HG02943 (cell line): ENCODE measurements at regions not wholly inside any gene's neighbourhood (a gene's known extent, or its start where the extent isn't known, plus 50 kb on each side); places are given as distances from the start of the nearest gene placed in this dataset.

ENCODE experiments used
- ATAC-seq: cut with Tn5 transposase; IDR thresholded peaks from one replicate; pipeline ENCODE4 v1.9.1; 2021; ENCODE audit warnings: mild to moderate bottlenecking, low read depth, moderate library complexity; ENCODE audit not compliant: unreplicated experiment

DNA sequence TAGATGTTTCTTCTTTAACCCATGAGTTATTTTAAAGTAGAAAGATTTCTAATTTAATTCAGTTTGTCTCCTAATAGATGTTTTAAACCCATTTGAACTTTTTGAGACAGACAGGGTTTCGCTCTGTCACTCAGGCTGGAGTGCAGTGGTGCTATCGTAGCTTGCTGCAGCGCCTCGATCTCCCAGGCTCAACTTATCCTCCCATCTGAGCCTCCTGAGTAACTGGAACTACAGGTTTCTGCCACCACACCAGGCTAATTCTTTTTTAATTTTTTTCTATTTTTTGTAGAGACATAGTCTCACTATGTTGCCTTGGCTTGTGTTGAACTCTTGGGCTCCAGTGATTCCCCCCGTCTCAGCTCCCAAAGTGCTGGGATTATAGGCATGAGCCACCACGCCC lies 53.0 kb upstream of the RAB18 start:
- no peak for ATAC-seq

DNA sequence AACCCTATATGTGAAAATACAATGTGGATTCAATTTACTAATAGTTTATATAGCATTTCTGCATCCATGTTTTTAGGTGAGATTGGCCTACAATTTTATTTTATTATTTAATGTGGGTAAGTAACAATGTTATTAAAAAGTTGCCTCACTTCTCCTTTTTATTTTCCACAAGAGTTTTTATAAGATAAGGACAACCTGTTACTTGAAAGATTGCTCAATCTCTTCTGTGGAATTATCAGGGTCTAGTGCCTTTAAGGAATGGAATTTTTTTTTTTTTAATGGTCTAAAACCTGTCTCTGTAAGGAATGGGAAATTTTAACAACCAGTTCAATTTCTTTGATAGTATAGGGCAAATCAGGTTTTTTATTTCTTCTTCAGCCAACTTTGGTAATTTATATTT lies 53.9 kb upstream of the RAB18 start:
- no peak for ATAC-seq

DNA sequence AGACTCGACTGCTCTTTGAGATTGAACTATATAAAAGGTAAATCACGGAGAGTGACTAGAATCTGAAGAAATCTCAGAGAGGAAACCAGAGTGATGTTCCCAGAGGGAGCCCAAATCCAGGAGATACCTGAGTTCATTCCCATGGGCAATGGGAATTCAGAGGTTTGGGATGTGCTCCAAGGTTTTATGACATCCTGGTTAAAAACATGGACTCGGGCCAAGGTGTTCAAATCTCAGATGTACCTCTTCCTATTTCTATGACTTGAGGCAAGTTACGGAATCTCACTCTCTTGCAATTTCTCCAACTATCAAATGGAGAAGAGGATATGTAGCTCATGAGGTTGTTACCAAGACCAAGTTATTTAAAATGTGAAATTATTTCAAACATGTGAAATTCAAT lies 54.5 kb upstream of the RAB18 start:
- no peak for ATAC-seq

DNA sequence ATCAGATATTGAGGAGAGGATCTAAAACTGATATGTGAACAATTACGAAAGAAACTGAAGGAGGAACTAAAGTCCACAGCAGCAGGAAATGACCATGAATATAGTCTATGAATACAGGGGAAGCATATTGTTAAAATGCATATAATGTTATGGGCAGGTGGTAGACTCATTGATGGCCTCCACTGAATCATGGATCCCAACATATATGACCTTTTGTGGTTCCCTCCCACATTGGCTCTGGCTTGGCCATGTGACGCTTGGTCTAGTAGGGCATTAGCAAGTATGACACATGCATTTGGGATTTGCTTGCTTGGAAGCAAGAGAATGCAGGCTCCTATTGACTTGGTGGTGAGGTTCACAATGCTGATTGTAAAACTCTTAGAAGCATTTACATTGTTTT lies 55.2 kb upstream of the RAB18 start:
- ATAC-seq: no peak

DNA sequence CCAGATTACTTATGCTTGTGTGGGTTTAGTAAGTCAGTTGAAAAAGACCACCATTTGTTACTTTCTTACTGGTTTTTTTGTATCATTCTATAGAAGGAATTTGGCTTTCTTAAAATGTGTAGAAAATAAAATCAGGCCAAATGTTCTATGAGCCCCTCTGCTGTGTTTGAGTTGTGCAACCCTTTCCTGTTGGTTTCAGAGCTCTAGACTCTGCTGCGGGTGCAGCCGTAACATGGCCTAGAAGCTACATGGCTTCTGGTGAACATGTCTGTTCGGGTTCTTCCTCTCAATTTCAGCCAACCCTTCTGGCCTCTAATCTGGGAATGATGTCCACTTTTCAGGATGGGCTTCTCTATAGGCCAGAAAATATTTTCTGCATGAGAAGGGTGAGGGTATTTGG lies 56.6 kb upstream of the RAB18 start:
- no peak for ATAC-seq

DNA sequence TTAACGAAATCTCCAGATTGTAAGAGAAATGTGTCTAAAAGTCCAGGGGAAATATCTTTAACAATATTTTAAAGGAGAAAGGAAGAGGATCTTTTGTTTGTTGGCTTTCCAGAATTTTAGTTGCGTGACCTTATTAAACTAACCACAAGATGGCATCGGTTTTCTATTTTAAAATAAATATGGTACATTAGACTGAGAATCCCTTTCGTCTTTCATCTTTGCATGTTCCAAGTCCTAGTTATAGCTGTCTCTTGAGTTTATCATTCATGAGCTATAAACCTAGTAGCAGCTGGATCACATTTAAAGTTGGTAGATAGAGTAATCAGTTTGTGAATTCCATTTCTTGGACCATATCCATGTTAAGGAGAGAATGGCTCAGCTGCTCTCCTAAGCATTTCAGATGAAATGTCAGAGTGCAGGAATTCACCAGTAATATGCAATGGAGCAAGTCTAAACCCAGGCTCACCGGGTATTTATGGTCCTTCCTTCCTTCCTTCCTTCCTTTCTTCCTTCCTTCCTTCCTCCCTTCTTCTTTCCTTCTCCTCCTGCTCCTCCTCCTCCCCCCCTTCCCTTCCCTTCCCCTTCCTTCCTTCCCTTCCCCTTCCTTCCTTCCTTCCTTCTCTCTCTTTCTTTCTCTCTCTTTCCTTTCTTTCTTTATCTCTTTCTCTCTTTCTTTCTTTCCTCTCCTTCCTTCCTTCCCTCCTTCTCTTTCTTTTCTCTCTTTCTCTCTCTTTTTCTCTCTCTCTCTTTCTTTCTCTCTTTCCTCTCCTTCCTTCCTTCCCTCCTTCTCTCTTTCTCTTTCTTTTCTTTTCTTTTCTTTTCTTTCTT lies 57.8 kb upstream of the RAB18 start:
- no peak for ATAC-seq

DNA sequence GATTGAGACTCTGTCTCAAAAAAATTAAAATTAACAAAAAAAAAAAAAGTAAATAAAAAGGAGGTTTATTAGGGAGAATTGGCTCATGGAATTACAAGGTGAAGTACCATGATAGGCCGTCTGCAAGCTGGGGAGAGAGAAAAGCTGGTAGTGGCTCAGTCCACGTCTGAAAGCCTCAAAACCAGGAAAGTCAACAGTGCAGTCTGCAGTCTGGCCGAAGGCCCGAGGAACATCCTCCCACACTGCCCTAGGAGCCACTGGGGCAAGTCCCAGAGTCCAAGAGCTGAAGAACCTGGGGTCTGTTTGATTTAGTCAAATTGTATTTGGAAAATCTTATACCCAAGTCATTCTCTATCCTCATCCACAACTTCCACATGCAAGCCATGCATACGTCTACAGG lies 59.0 kb upstream of the RAB18 start:
- ATAC-seq: no peak

DNA sequence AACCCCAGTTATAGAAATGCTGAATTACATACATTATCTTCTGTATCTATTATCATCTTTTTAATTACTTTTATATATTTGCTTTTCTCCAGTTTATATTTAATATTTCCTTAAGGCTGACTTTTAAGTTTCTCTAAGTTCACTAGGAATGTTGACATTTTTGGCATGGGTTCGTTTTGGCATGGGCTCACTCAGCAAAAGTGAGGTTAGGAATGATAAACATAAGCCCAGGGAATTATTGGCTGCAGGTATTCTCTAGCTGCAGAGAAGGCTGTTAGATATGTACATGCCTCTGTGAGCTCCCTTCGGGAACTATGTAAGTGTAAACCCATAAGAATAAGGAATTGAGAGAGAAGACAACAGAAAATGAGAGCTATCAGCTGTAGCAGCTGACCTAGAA lies 63.6 kb upstream of the RAB18 start:
- no peak for ATAC-seq

DNA sequence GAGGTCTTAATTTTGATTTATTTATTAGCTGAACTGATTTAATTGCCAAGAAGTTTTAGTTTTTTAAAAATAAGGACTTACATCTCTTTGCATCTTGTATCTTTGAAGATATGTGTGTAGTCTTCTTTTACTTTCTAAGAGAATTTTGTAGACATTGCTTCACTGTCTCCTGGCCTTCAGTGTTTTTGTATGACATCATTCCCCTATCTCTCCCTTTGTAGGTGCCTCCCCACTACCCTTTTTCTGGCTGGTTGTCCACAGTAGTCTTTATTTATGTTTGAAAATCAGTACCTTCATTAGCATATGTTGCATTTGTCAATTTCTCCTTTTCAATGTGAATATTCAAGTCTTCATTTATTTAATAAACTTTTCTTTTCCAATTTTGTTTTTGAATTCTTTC lies 64.1 kb upstream of the RAB18 start:
- no peak for ATAC-seq

DNA sequence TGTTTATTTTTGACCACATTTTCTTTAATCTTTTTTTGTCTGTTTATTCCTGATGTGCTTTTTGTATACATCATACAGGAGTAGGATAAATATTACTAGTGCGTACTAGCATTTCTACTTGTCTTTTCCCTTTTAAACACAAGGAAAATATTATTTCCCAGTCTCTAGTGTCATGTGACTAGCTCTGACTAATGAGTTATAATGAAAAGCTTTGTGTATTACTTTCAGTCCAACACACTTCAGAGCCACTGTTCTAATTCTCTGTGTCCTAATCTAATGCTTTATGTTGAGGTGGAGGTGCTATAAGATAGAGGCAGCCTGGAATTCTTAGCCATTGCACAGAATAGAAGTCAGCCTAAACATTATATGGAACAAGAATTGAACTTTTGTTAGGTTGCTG lies 65.0 kb upstream of the RAB18 start:
- no peak for ATAC-seq

DNA sequence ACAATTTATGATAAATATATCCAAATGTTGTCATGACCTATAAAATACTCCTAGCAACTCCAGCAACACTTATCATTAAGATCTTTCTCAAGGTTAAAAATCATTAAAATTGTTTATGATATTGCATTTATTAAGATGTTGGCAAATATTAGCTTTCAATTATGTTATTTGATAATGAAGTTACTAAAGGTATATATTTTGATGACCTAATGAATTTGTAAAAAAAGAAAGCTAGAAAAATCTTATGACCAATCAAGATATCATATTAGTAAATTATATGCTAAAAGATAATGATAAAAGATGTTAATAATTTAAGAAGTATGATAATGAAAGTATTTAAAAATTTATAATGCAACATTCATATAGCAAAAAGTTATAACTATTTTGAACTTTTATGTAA lies 66.3 kb upstream of the RAB18 start:
- ATAC-seq: no peak

DNA sequence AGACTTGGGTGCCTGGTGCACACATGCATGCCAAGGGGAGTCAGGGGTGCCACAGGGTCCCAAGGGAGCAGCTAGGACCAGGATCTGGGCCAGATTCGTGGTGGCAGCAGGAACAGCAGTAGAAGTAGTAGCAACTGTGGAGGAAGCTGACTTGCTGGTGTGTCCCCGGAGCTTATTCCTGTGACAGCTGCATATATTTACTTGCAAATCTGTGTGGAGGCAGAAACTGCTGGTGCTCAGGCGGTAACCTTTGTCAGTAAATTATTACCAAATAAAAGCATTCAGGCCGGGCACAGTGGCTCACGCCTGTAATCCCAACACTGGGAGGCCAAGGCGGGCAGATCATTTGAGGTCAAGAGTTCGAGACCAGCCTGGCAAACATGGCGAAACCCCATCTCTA lies 67.4 kb upstream of the RAB18 start:
- ATAC-seq: no peak

DNA sequence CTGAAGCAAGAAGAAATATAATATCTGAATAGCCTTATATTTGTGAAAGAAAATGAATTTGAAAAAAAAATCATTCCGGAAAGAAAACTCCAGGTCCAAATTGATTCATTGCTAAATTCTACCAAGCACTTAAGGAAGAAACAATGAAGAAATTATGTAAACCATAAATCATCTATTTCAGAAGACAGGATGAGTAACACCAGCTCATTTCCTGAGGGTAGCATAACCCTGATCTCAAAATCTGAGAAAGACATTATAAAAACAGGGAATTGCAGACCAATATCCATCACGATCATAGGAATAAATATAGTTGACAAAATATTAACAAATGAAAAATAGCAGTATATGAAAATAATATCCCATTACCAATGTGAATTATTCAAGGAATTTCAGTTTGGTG lies 70.1 kb upstream of the RAB18 start:
- ATAC-seq: no peak

DNA sequence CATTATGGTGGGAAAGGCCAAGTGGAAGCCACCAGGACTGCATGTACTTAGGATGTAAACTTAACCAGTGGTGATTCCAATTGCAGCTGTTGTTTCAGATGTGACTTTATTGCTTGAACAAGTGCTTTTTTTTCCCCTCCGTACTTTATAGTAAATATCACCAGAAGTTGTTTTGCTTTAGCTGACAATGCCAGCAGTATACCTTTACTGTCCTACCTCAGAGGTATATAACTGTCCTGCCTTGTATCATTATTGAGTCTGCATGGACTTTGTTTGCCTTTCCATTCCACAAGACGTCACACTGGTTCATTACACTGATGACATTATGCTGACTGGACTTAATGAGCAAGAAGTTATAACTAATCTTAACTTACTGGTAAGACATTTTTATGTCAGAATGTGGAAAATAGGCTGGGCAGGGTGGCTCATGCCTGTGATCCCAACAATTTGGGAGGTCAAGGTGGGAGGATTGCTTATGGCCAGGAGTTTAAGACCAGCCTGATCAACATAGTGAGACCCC lies 77.1 kb upstream of the RAB18 start:
- no peak for ATAC-seq

DNA sequence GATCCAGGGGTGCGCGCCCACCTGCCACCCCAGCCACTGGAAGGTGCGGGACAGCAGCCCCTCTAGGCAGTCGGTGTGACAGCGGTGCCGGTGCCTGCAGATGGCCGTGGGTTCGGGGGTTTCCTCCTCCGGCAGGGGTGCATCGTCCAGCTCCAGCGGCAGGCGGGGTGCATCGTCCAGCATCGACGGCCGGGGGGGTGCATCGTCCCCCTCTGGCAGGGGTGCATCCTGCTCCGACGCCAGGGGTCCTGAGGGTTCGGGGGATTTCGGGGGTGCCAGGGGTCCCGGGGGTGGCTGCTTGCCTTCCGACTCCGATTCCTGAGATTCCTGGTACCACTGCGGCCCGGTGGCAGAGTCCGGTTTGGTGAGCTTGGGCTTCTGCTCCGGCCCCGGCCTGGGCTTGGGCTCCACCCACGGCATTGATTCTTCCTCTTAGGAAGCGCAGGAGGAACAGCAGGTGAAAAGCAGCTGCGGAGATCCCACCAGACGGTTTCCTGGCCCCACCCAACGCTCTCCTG lies 90.2 kb upstream of the RAB18 start:
- ATAC-seq: no peak

DNA sequence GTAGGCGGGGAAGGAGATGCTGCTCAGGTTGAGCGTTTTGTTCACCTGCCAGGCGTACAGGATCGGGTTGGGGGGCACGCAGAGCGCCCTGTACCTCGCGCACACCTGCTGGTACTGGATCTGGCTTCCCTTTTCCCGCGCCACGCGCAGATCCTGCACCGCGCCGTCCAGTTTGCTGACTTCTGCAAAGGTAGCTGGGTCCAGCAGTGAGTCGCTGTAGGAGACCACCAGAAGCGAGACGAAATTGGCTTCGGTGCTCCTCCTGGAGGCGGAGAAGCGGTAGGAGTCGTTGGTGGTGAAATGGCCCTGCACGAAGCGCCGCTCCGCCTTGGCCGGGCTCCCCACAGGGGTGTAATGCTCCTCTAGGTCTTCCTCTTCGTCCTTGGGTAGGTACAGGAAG lies 90.7 kb upstream of the RAB18 start:
- no peak for ATAC-seq

DNA sequence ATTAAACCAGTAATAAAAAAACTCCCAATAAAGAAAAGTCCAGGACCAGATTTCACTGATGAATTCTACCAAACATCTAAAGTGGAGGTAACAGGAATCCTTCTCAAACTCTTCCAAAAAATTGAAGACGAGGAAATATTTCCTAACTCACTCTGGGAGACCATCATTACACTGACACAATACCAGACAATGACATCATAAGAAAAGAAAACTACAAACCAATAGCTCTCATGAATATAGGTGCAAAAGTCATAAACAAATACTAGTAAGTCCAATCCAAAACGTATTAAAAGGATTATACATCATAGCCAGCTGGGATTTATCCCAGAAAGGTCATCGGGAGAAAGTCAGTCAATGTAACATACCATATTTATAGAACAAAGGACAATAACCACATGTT lies 94.0 kb upstream of the RAB18 start:
- no peak for ATAC-seq

DNA sequence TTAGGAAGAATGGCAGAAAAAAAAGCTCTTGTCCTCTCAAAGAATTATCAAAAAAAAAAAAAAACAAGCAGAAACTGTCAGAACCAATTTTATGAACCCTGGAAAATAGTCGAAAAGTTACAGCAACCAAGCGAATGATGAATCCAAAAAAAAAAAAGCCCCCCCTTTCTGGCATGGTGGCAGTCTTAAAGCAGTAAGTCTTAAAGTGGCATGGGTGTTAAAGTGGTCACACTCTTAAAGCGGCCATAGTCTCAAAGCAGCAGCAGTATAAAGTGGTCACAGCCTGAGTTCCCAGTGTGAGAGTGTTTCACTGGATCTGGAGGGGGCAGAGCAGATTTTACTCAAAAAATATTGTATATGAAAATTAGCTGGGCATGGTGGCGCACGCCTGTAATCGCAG lies 96.8 kb upstream of the RAB18 start:
- ATAC-seq: no peak

DNA sequence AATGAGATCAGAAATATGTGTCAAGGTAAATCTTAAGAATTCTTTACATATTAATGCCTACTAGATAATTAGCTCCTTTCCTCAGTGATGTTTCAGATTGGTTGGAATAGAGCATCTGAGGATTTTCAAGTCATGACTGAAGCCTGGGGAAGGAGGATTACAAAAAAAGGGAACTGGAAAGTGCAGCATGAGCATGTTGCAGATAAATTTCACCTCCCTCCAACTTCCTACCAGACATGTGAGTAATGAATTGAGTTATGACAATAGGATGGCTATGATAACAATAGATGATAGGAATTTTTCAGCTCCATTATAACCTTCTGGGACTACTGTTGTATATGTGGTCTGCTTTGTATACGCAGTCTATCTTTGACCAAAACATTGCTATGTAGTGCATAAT lies 104.2 kb upstream of the RAB18 start:
- ATAC-seq: no peak

DNA sequence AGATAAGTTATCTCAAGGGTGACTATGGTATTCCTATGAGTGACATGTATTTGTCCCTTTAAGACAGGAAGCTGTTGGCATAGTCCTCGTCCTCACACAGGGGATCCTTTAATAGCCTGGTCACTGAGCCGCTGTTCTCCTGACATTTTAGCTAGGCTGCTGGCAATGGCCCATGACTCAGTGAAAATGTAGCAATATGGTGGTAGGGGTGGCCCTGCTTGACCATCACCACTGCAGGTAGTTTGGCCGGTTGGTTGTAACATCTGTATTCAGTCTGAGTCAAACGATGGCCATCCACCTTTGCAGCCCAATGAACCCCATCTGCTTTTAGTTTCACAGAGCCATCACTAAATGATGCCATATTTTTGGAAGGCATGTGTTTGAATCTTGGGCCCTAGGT lies 110.1 kb upstream of the RAB18 start:
- no peak for ATAC-seq

DNA sequence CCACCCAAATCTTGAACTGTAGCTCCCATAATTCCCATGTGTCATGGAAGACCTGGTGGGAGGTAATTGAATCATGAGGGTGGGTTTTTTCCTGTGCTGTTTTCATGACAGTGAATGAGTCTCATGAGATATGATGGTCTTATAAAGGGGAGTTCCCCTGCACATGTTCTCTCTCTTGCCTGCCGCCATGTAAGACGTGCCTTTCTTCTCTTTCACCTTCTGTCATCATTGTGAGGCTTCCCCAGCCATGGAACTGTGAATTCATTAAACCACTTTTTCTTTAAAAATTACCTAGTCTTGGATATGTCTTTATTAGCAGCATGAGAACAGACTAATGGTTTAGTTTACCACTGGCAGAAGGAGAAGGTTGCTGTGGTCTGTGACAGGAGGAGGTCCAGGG lies 111.5 kb upstream of the RAB18 start:
- no peak for ATAC-seq

DNA sequence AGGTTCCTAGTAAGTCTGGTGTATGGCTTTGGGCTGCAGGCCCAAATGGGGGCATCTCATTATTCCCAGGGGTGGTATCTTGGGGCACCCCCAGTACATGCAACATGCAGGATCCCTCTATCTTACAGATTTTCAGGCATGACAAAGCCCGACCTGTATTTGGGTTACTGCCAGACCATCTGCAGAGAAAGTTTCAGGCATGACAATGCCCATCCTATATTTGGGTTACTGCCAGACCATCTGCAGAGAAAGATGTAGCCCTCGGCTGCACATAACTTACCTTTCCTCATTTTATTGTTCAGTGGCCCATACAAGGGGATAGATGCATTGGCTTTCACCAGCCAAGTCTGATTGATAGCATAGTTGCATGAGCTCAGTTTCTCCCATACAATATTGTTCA lies 112.2 kb upstream of the RAB18 start:
- no peak for ATAC-seq
